PFSK-1 (cell line): ENCODE measurements at regions not wholly inside any gene's neighbourhood (a gene's known extent, or its start where the extent isn't known, plus 50 kb on each side); places are given as distances from the start of the nearest gene placed in this dataset.

ENCODE experiments used
- FOXP2 ChIP-seq: optimal IDR thresholded peaks from 2 replicates; pipeline ENCODE3; 2011; ENCODE audit warnings: borderline replicate concordance, control low read depth, inconsistent platforms; ENCODE audit not compliant: insufficient read depth; ENCODE audit errors: extremely low read length, extremely low read depth
- POLR2AphosphoS5 ChIP-seq: IDR thresholded peaks from 2 replicates; pipeline ENCODE4 v1.6.1; 2012; ENCODE audit warnings: low read depth, mild to moderate bottlenecking, control low read depth, low read length, moderate library complexity
- REST ChIP-seq, 2 experiments: IDR thresholded peaks; 2 replicates each; pipeline versions ENCODE4 v1.6.1 to v1.8.0; 2011 to 2012; ENCODE audit warnings: low read depth in 2 of 2, low read length in 2 of 2, control low read depth in 1 of 2, inconsistent platforms in 1 of 2, mild to moderate bottlenecking in 1 of 2, moderate library complexity in 1 of 2; ENCODE audit not compliant: insufficient read depth in 1 of 2
- SIN3A ChIP-seq: IDR thresholded peaks from 2 replicates; pipeline ENCODE4 v1.6.1; 2012; ENCODE audit warnings: mild to moderate bottlenecking, low read length, moderate library complexity, borderline replicate concordance; ENCODE audit not compliant: insufficient read depth
- TAF1 ChIP-seq: IDR thresholded peaks from 2 replicates; pipeline ENCODE4 v1.6.1; 2012; ENCODE audit warnings: low read length, control low read depth, borderline replicate concordance; ENCODE audit not compliant: insufficient read depth

- TF ChIP-seq SIN3A = no peak
- TF ChIP-seq FOXP2 = peak; percentile 29
- TF ChIP-seq REST (IDR thresholded peaks at IDR 0.05; ENCODE audit: insufficient read depth in 1 of 2, low read depth in 2 of 2, low read length in 2 of 2) = no peak
These were observed 191.3 kb downstream of the RPRM start for GRCh38 chr2:153287109-153287801.

- TF ChIP-seq SIN3A = no peak
- TF ChIP-seq REST (IDR thresholded peaks at IDR 0.05; ENCODE audit: insufficient read depth in 1 of 2, low read depth in 2 of 2, low read length in 2 of 2) = no peak
- no peak for TF ChIP-seq POLR2AphosphoS5
- no peak for TF ChIP-seq TAF1
- no peak for TF ChIP-seq FOXP2
These were observed 209.6 kb downstream of the RPRM start for GRCh38 chr2:153268941-153269461.

- TF ChIP-seq SIN3A (no peak), POLR2AphosphoS5 (no peak), TAF1 (no peak), REST (IDR thresholded peaks at IDR 0.05; ENCODE audit: insufficient read depth in 1 of 2, low read depth in 2 of 2, low read length in 2 of 2) (no peak), FOXP2 (no peak)
These were observed 243.0 kb downstream of the RPRM start for GRCh38 chr2:153235516-153235915.

GRCh38 chr2:153232464-153232863 is 246.1 kb downstream of the RPRM start:
- TF ChIP-seq POLR2AphosphoS5 (no peak), SIN3A (no peak), FOXP2 (no peak), REST (IDR thresholded peaks at IDR 0.05; ENCODE audit: insufficient read depth in 1 of 2, low read depth in 2 of 2, low read length in 2 of 2) (no peak), TAF1 (no peak)

GRCh38 chr2:153230977-153231376 is 247.6 kb downstream of the RPRM start:
- TF ChIP-seq SIN3A = no peak
- TF ChIP-seq REST (IDR thresholded peaks at IDR 0.05; ENCODE audit: insufficient read depth in 1 of 2, low read depth in 2 of 2, low read length in 2 of 2) = no peak
- TF ChIP-seq FOXP2 = no peak
- no peak for TF ChIP-seq TAF1
- no peak for TF ChIP-seq POLR2AphosphoS5
